ENCODE measurements at regions not wholly inside any gene's neighbourhood (a gene's known extent, or its start where the extent isn't known, plus 50 kb on each side); places are given as distances from the start of the nearest gene placed in this dataset.

GRCh38 chr17:83028851-83029250 is 50.6 kb upstream of the METRNL start:
- TF ChIP-seq, protein P1, sequence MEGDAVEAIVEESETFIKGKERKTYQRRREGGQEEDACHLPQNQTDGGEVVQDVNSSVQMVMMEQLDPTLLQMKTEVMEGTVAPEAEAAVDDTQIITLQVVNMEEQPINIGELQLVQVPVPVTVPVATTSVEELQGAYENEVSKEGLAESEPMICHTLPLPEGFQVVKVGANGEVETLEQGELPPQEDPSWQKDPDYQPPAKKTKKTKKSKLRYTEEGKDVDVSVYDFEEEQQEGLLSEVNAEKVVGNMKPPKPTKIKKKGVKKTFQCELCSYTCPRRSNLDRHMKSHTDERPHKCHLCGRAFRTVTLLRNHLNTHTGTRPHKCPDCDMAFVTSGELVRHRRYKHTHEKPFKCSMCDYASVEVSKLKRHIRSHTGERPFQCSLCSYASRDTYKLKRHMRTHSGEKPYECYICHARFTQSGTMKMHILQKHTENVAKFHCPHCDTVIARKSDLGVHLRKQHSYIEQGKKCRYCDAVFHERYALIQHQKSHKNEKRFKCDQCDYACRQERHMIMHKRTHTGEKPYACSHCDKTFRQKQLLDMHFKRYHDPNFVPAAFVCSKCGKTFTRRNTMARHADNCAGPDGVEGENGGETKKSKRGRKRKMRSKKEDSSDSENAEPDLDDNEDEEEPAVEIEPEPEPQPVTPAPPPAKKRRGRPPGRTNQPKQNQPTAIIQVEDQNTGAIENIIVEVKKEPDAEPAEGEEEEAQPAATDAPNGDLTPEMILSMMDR (IDR thresholded peaks at IDR 0.05), result no peak
- TF ChIP-seq POLR2A (IDR thresholded peaks at IDR 0.05), result no peak
